ENCODE measurements at regions not wholly inside any gene's neighbourhood (a gene's known extent, or its start where the extent isn't known, plus 50 kb on each side); places are given as distances from the start of the nearest gene placed in this dataset.

DNA sequence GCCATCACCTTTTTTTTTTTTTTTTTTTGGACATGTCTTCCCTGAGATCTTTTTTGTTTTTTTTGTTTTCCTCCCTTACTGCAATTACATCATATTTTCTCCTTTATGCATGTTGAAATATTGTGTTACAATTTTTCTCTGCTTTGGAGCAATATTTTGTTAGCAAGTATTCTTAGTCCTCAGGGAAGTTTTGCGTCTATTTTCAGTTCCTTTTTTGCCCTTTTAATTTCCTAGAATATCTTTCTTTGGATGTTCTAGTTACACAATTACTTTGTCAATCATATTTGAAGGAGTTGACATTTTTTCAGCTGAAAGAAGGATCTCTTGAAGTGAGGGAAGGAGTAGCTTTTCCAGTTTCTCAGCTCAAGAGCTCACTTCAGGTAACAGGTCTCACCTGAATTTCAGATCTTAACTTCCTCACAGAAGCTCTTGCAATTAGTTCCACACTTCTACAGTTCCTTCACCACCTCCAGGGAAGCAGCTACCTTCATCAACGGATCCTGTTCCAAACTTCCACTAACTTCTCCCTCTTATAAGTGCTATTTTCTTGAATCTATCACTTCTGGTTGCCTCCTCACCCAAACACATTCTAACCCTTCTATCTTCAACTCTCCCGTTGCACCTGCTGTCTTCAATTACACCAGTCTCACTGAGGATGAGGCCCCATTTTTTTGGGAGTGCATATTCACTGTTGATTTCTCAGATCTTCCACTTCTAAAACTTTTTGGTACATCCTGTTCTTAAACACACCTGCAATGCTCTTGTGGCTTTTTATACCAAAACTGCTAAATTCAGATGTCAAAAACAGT lies 57.8 kb upstream of the CPOX start:
- no peak overlapping the region for H2BK5ac ChIP-seq (ENCODE audit: low read depth, low read length, poor library complexity, severe bottlenecking)
- TF ChIP-seq FOS (IDR thresholded peaks at IDR 0.05; ENCODE audit: low read depth, low read length) (no peak), CHD1 (IDR thresholded peaks at IDR 0.05; ENCODE audit: low read depth, low read length) (no peak)
- TF ChIP-seq, protein P1, sequence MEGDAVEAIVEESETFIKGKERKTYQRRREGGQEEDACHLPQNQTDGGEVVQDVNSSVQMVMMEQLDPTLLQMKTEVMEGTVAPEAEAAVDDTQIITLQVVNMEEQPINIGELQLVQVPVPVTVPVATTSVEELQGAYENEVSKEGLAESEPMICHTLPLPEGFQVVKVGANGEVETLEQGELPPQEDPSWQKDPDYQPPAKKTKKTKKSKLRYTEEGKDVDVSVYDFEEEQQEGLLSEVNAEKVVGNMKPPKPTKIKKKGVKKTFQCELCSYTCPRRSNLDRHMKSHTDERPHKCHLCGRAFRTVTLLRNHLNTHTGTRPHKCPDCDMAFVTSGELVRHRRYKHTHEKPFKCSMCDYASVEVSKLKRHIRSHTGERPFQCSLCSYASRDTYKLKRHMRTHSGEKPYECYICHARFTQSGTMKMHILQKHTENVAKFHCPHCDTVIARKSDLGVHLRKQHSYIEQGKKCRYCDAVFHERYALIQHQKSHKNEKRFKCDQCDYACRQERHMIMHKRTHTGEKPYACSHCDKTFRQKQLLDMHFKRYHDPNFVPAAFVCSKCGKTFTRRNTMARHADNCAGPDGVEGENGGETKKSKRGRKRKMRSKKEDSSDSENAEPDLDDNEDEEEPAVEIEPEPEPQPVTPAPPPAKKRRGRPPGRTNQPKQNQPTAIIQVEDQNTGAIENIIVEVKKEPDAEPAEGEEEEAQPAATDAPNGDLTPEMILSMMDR (conservative IDR thresholded peaks at IDR 0.05; ENCODE audit: low read depth, low read length) = no peak
- H3K4ac ChIP-seq (ENCODE audit: low read depth, low read length) = no peak overlapping the region
- H3K9me1 ChIP-seq (ENCODE audit: insufficient read depth, low read length) = no peaks in the 10 kb centered on the region
- no peak overlapping the region for H3K4me2 ChIP-seq (ENCODE audit: low read depth, low read length)
- no peaks in the 10 kb centered on the region for H3K36me3 ChIP-seq (ENCODE audit: control insufficient read depth, insufficient read depth, low read length)
- H2AFZ ChIP-seq (replicated peaks; ENCODE audit: low read length, poor library complexity) = no peak overlapping the region
- no peak overlapping the region for H3K4me3 ChIP-seq (ENCODE audit: insufficient read depth, low read depth, low read length)
- no peak overlapping the region for H3K18ac ChIP-seq (ENCODE audit: low read depth, low read length)
- H3K79me1 ChIP-seq (ENCODE audit: low read depth in 1 of 2, low read length in 2 of 2) = no peaks in the 10 kb centered on the region
- no peak overlapping the region for H4K5ac ChIP-seq (ENCODE audit: low read depth, low read length)
- ATAC-seq (ENCODE audit: low read depth) (no peak), DNase-seq (no peak)
- H3K9ac ChIP-seq (ENCODE audit: low read depth, low read length) = no peak overlapping the region
- H3K27me3 ChIP-seq (ENCODE audit: control insufficient read depth, insufficient read depth, low read length) = peaks cover 3% of the 10 kb centered on the region; the same call in 1 of the 2 replicates
- no peak overlapping the region for H2BK20ac ChIP-seq (ENCODE audit: low read depth, low read length)
- H3K23ac ChIP-seq (ENCODE audit: low read depth, low read length) = no peak overlapping the region
- in situ Hi-C loops (cut with MboI; ENCODE audit: low sequenced_read_pairs) = no loop called here
- H3K4me1 ChIP-seq (ENCODE audit: control insufficient read depth, insufficient read depth, low read length) = no peaks in the 10 kb centered on the region
- no peak overlapping the region for H2BK15ac ChIP-seq (ENCODE audit: low read depth, low read length)
- ChIA-PET POLR2A (ENCODE audit: unreplicated experiment) (no interaction called here), CTCF (no interaction called here)
- BruUV-seq (replicated peaks) = no TSS peak
- no peak overlapping the region for H3K27ac ChIP-seq (ENCODE audit: insufficient read depth, low read length)
- dilution Hi-C loops (cut with HindIII; ENCODE audit: low sequenced_read_pairs, unreplicated experiment) = no loop called here
- intact Hi-C loops (cut with micrococcal nuclease) = no loop called here
- H2AK5ac ChIP-seq (ENCODE audit: low read depth, low read length) = no peak overlapping the region
- no peak overlapping the region for H4K91ac ChIP-seq (ENCODE audit: insufficient read depth, low read depth, low read length)
- no peak overlapping the region for H2BK120ac ChIP-seq (ENCODE audit: low read depth, low read length)
- no peaks in the 10 kb centered on the region for H4K20me1 ChIP-seq (ENCODE audit: insufficient read depth, low read length)
- no peak overlapping the region for H3K14ac ChIP-seq (replicated peaks; ENCODE audit: low read depth, low read length)
- H3K9me3 ChIP-seq (ENCODE audit: control insufficient read depth, insufficient read depth, low read length) = no peaks in the 10 kb centered on the region
- WGBS, 2 experiments (ENCODE audit: extremely low coverage in 2 of 2, insufficient read length in 1 of 2) = 40% methylated on average over 1 of the region's 3 CpGs; no CpG with 5 or more reads in 1 of the 2 experiments
- no peak overlapping the region for H3K56ac ChIP-seq (ENCODE audit: extremely low read depth, insufficient read depth, low read length)
- H2AK9ac ChIP-seq (replicated peaks; ENCODE audit: low read depth, low read length, poor library complexity) = no peak overlapping the region
- H4K8ac ChIP-seq (ENCODE audit: low read depth in 2 of 2, low read length in 2 of 2) = no peak overlapping the region
